ENCODE measurements at regions not wholly inside any gene's neighbourhood (a gene's known extent, or its start where the extent isn't known, plus 50 kb on each side); places are given as distances from the start of the nearest gene placed in this dataset.

DNA sequence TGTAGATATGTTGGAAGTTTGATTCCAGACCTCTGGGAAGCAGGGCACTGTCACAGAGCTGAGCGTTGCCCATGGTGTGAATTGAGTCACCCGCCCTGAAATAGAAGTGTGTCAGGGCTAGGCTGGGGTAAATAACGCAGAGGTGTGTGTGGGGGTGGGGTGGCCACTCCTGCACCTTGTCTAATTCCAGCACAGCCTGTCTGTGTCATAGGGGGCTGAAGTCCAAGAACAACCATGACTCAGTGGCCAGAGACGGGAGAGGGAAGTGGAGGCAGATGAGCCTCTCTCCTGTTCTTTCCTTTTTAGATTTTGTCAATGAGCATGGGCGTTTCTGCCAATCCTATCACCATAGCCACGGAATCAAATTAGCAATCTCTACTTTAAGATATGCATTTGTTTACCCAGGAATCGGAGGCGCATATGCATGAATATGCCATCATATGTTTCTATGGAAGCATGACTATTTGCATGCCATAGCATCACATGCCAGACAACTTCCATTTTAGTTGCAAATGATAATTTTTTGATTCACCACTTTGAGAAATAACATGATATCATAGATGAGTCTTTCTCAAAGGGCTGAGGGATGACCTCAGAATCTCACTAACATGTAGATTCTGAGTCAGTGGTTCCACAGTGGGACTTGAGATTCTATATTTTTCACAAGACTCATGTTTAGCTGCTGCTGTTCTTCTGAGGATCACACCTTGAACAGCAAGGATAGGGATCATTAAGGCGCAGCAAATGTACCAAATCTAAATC, 852.9 kb downstream of the DCDC2C start:
- H3K36me3 ChIP-seq (ENCODE audit: control insufficient read depth, insufficient read depth, low read length): no peaks in the 10 kb centered on the region
- H3K27me3 Mint-ChIP-seq (ENCODE audit: insufficient read depth, unreplicated experiment): peaks cover 2% of the 10 kb centered on the region
- no peaks in the 10 kb centered on the region for H3K27me3 ChIP-seq (replicated peaks; ENCODE audit: control insufficient read depth, insufficient read depth, low read length)
- DNase-seq: no peak
- no peaks in the 10 kb centered on the region for H3K4me1 Mint-ChIP-seq (ENCODE audit: low read depth, unreplicated experiment)
- no peaks in the 10 kb centered on the region for H3K9me3 Mint-ChIP-seq (ENCODE audit: unreplicated experiment)
- H3K27ac Mint-ChIP-seq (ENCODE audit: unreplicated experiment): no peak overlapping the region
- BruUV-seq (replicated peaks): no TSS peak
- H3K4me3 ChIP-seq (ENCODE audit: low read depth, low read length): no peak overlapping the region
- H3K36me3 Mint-ChIP-seq (ENCODE audit: insufficient read depth, unreplicated experiment): no peaks in the 10 kb centered on the region
- no peak overlapping the region for H3K4me3 Mint-ChIP-seq (ENCODE audit: unreplicated experiment)
- intact Hi-C loops (cut with micrococcal nuclease; ENCODE audit: unreplicated experiment): no loop called here
- TF ChIP-seq, protein P1, sequence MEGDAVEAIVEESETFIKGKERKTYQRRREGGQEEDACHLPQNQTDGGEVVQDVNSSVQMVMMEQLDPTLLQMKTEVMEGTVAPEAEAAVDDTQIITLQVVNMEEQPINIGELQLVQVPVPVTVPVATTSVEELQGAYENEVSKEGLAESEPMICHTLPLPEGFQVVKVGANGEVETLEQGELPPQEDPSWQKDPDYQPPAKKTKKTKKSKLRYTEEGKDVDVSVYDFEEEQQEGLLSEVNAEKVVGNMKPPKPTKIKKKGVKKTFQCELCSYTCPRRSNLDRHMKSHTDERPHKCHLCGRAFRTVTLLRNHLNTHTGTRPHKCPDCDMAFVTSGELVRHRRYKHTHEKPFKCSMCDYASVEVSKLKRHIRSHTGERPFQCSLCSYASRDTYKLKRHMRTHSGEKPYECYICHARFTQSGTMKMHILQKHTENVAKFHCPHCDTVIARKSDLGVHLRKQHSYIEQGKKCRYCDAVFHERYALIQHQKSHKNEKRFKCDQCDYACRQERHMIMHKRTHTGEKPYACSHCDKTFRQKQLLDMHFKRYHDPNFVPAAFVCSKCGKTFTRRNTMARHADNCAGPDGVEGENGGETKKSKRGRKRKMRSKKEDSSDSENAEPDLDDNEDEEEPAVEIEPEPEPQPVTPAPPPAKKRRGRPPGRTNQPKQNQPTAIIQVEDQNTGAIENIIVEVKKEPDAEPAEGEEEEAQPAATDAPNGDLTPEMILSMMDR (IDR thresholded peaks at IDR 0.05; ENCODE audit: insufficient read depth in 1 of 2, low read depth in 1 of 2, low read length in 1 of 2, severe bottlenecking in 1 of 2, unreplicated experiment in 1 of 2): no peak
- POLR2A ChIA-PET: no interaction called here
- no peaks in the 10 kb centered on the region for H3K4me1 ChIP-seq
- H3K9me3 ChIP-seq: no peaks in the 10 kb centered on the region
- CTCF ChIA-PET: no interaction called here

DNA sequence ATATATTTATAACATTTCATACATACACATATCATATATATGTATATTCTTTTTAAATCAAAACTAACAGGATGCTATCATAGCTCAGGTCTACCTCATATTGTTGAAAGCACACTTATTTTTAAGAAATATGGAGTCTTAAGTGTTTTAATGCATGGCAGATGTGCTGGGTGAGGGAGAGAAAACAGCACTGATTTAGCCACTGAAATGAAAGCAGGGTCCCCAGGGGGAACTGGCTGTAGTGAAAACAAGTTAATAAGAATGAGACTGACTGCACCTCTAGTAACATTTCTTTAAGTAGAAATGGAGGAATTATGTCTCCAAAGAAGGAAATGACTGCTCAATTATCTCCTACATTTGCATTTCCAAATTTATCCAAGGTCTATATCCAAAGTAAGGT, 857.8 kb downstream of the DCDC2C start:
- Histone ChIP-seq H3K9me3 (no peaks in the 10 kb centered on the region), H3K4me3 (ENCODE audit: low read depth, low read length) (no peak overlapping the region), H3K36me3 (ENCODE audit: control insufficient read depth, insufficient read depth, low read length) (no peaks in the 10 kb centered on the region), H3K27me3 (replicated peaks; ENCODE audit: control insufficient read depth, insufficient read depth, low read length) (no peaks in the 10 kb centered on the region), H3K4me1 (no peaks in the 10 kb centered on the region)
- DNase-seq: no peak
- ChIA-PET POLR2A (no interaction called here), CTCF (no interaction called here)
- Mint-ChIP-seq H3K4me1 (ENCODE audit: low read depth, unreplicated experiment) (no peaks in the 10 kb centered on the region), H3K27ac (ENCODE audit: unreplicated experiment) (no peak overlapping the region), H3K27me3 (ENCODE audit: insufficient read depth, unreplicated experiment) (no peaks in the 10 kb centered on the region), H3K36me3 (ENCODE audit: insufficient read depth, unreplicated experiment) (no peaks in the 10 kb centered on the region), H3K4me3 (ENCODE audit: unreplicated experiment) (no peak overlapping the region), H3K9me3 (ENCODE audit: unreplicated experiment) (peaks cover 16% of the 10 kb centered on the region)
- TF ChIP-seq, protein P1 (IDR thresholded peaks at IDR 0.05; ENCODE audit: insufficient read depth in 1 of 2, low read depth in 1 of 2, low read length in 1 of 2, severe bottlenecking in 1 of 2, unreplicated experiment in 1 of 2): no peak
- BruUV-seq (replicated peaks): no TSS peak
- intact Hi-C loops (cut with micrococcal nuclease; ENCODE audit: unreplicated experiment): no loop called here

DNA sequence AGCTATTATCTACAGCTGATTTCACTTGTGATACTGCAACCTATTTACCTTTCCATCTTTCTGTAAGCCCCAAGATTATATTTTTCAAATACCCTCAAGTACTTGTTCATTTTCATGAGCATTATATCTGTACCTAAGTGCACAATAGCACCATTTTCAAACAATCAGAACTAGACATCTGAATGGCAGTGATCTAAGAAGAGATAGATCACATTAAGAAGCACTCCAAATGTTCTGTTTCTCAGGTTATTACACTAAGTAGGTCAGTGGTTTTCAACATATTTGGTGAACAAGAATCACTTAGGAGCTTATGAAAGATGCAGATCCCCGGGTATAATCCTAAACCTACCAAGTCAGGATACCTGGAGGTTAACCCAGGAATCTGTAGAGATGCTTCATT, 872.7 kb downstream of the DCDC2C start:
- H3K4me1 Mint-ChIP-seq (ENCODE audit: low read depth, unreplicated experiment): no peaks in the 10 kb centered on the region
- Histone ChIP-seq H3K9me3 (0 out of 2 replicates have a peak, but pooled peaks cover 5% of the 10 kb centered on the region), H3K27me3 (replicated peaks; ENCODE audit: control insufficient read depth, insufficient read depth, low read length) (no peaks in the 10 kb centered on the region), H3K4me1 (no peaks in the 10 kb centered on the region), H3K4me3 (ENCODE audit: low read depth, low read length) (no peak overlapping the region), H3K36me3 (ENCODE audit: control insufficient read depth, insufficient read depth, low read length) (no peaks in the 10 kb centered on the region)
- no peak overlapping the region for H3K27ac Mint-ChIP-seq (ENCODE audit: unreplicated experiment)
- TF ChIP-seq, protein P1 (IDR thresholded peaks at IDR 0.05; ENCODE audit: insufficient read depth in 1 of 2, low read depth in 1 of 2, low read length in 1 of 2, severe bottlenecking in 1 of 2, unreplicated experiment in 1 of 2): no peak
- DNase-seq: no peak
- intact Hi-C loops (cut with micrococcal nuclease; ENCODE audit: unreplicated experiment): no loop called here
- POLR2A ChIA-PET: no interaction called here
- H3K36me3 Mint-ChIP-seq (ENCODE audit: insufficient read depth, unreplicated experiment): no peaks in the 10 kb centered on the region
- CTCF ChIA-PET: no interaction called here
- peaks cover 16% of the 10 kb centered on the region for H3K9me3 Mint-ChIP-seq (ENCODE audit: unreplicated experiment)
- H3K4me3 Mint-ChIP-seq (ENCODE audit: unreplicated experiment): no peak overlapping the region
- peaks cover 6% of the 10 kb centered on the region for H3K27me3 Mint-ChIP-seq (ENCODE audit: insufficient read depth, unreplicated experiment)
- BruUV-seq (replicated peaks): no TSS peak

All from Caco-2 (cell line).